GM12878 (cell line): ENCODE measurements at regions not wholly inside any gene's neighbourhood (a gene's known extent, or its start where the extent isn't known, plus 50 kb on each side); places are given as distances from the start of the nearest gene placed in this dataset.

Experiments used
- ATAC-seq: fragments of 200-7000 bp; cut with Tn5 transposase; 3 replicates; pipeline ENCODE4 v1.9.1; 2020; ENCODE audit warnings: mild to moderate bottlenecking, moderate library complexity
- BruUV-seq: library from RNA; stranded (reverse); fragments of 400-500 nt; replicated peaks from 2 replicates; lab custom pipeline; 2021; lab: Mats Ljungman, UMichigan
- CTCF ChIA-PET: fragments of 300-600 bp; sonication (Branson Sonifier 250); formaldehyde crosslinking; extraction: SDS; loops from one replicate; lab custom pipeline; 2021; ENCODE audit warnings: inconsistent platforms; lab: Yijun Ruan, JAX
- POLR2A ChIA-PET: fragments of 350-600 bp; formaldehyde crosslinking; extraction: SDS; loops from one replicate; lab custom pipeline; 2021; ENCODE audit warnings: inconsistent platforms; lab: Charles Lee
- RAD21 ChIA-PET: fragments of 300-600 bp; sonication (Branson Sonifier 250); formaldehyde crosslinking; loops from one replicate; lab custom pipeline; 2023; ENCODE audit warnings: antibody characterized with exemption; ENCODE audit not compliant: unreplicated experiment; lab: Charles Lee
- SMC1A ChIA-PET: fragments of 300-600 bp; sonication (Branson Sonifier 250); formaldehyde crosslinking; loops from one replicate; lab custom pipeline; 2023; ENCODE audit not compliant: unreplicated experiment, uncharacterized antibody; lab: Charles Lee
- DNase-seq: peaks from one replicate; pipeline ENCODE4 v3.0.0-alpha.2; 2011; ENCODE audit warnings: low read depth, low spot score
- FAIRE-seq: peaks from 3 replicates; lab custom pipeline; 2011; peaks lifted over from hg19 to GRCh38; lab: Jason Lieb, UNC
- H2AFZ ChIP-seq: 2 replicates; pipeline ENCODE4 v1.6.0; 2011; ENCODE audit warnings: low read depth, low read length, control low read depth; ENCODE audit not compliant: control insufficient read depth
- H3K27ac ChIP-seq: 2 replicates; pipeline ENCODE4 v1.5.1; 2011; ENCODE audit warnings: control low read depth; ENCODE audit not compliant: control insufficient read depth, insufficient read depth
- H3K27me3 ChIP-seq, 2 experiments: replicated peaks in 1 of 2; 2 replicates each; pipeline versions ENCODE4 v1.6.0 to v1.6.1; 2011; ENCODE audit warnings: low read length in 1 of 2; ENCODE audit not compliant: control insufficient read depth in 2 of 2, insufficient read depth in 2 of 2
- H3K36me3 ChIP-seq, 2 experiments: 2 replicates each; pipeline ENCODE4 v1.5.1; 2011; ENCODE audit warnings: low read length in 1 of 2; ENCODE audit not compliant: control insufficient read depth in 2 of 2, insufficient read depth in 2 of 2
- H3K4me1 ChIP-seq: 2 replicates; pipeline ENCODE4 v1.6.1; 2011; ENCODE audit warnings: mild to moderate bottlenecking, low read length, moderate library complexity, mixed read lengths; ENCODE audit not compliant: control insufficient read depth, insufficient read depth
- H3K4me2 ChIP-seq: 2 replicates; pipeline ENCODE4 v1.6.0; 2011; ENCODE audit warnings: control low read depth; ENCODE audit not compliant: control insufficient read depth, insufficient read depth
- H3K4me3 ChIP-seq: fragments of 200-600 bp; sonication (generic); 2 replicates; pipeline ENCODE4 v1.5.1; 2016
- H3K79me2 ChIP-seq: 2 replicates; pipeline ENCODE4 v1.6.0; 2011; ENCODE audit warnings: low read length; ENCODE audit not compliant: control insufficient read depth, insufficient read depth
- H3K9ac ChIP-seq: 2 replicates; pipeline ENCODE4 v1.8.0; 2011; ENCODE audit warnings: low read length, control low read depth, mixed read lengths; ENCODE audit not compliant: control insufficient read depth, insufficient read depth
- H3K9me3 ChIP-seq: replicated peaks from 3 replicates; pipeline ENCODE4 v1.5.1; 2011; ENCODE audit warnings: mild to moderate bottlenecking, low read length; ENCODE audit not compliant: control insufficient read depth, insufficient read depth
- H4K20me1 ChIP-seq: 2 replicates; pipeline ENCODE4 v1.6.0; 2011; ENCODE audit not compliant: control insufficient read depth, insufficient read depth
- IKZF2 ChIP-seq, 2 experiments: fragments of 450-650 bp; IDR thresholded peaks; 2 replicates each; pipeline ENCODE4 v1.6.1; 2017; ENCODE audit warnings: mild to moderate bottlenecking in 2 of 2, moderate library complexity in 2 of 2
- PAX5 ChIP-seq: IDR thresholded peaks from 2 replicates; pipeline ENCODE4 v1.6.1; 2011; ENCODE audit warnings: low read depth, low read length, borderline replicate concordance
- RELA ChIP-seq: fragments of 450-650 bp; IDR thresholded peaks from 2 replicates; pipeline ENCODE4 v1.8.0; 2014; ENCODE audit warnings: borderline replicate concordance; ENCODE audit not compliant: partially characterized antibody
- TAF1 ChIP-seq: IDR thresholded peaks from 2 replicates; pipeline ENCODE4 v1.6.1; 2011; ENCODE audit warnings: mild to moderate bottlenecking, low read depth, low read length, borderline replicate concordance
- ZBED1 ChIP-seq: IDR thresholded peaks from 2 replicates; pipeline ENCODE4 v1.6.1; 2016; ENCODE audit warnings: borderline replicate concordance
- ZNF207 ChIP-seq: fragments of 450-650 bp; IDR thresholded peaks from 2 replicates; pipeline ENCODE4 v1.6.1; 2014; ENCODE audit warnings: antibody characterized with exemption, mild to moderate bottlenecking, borderline replicate concordance
- ZNF24 ChIP-seq: fragments of 450-650 bp; IDR thresholded peaks from 2 replicates; pipeline ENCODE4 v1.6.1; 2017; ENCODE audit warnings: antibody characterized with exemption, mild to moderate bottlenecking
- WGBS: methylation state at CpG from one replicate; pipeline ENCODE4 v1.1.6; 2016; ENCODE audit warnings: low lambda C conversion rate; ENCODE audit not compliant: insufficient replicate concordance, insufficient coverage; ENCODE audit errors: missing lambda C conversion rate; 5-methylcytosine and 5-hydroxymethylcytosine counted together
- in situ Hi-C: fragments of 300-500 bp; cut with MboI; formaldehyde crosslinking; loops from 9 replicates; pipeline ENCODE4 v1.14.3; 2018; ENCODE audit warnings: mixed read lengths
- intact Hi-C: fragments of 100-400 bp; cut with micrococcal nuclease; formaldehyde crosslinking; loops from one replicate; pipeline ENCODE4 v1.14.2; 2022; ENCODE audit not compliant: unreplicated experiment

- no peak overlapping the region for H3K27ac ChIP-seq
- intact Hi-C loops: no loop called here
- H3K27me3 ChIP-seq: no peaks in the 10 kb centered on the region
- peaks cover 2% of the 10 kb centered on the region; the same call in 1 of the 3 replicates for H3K9me3 ChIP-seq
- SMC1A ChIA-PET: no interaction called here
- H3K9ac ChIP-seq: no peak overlapping the region
- H3K4me1 ChIP-seq: peaks cover 11% of the 10 kb centered on the region
- CTCF ChIA-PET: interaction anchor here (1.5 kb wide), 1 partner anchor 12 kb away, joined by 3 read pairs; no protein-coding TSS in a partner anchor
- no TSS peak for BruUV-seq
- no peaks in the 10 kb centered on the region for H3K79me2 ChIP-seq
- POLR2A ChIA-PET: no interaction called here
- no peak overlapping the region for H2AFZ ChIP-seq
- 57% methylated on average over 2 of the region's 2 CpGs for WGBS
- H3K36me3 ChIP-seq: no peaks in the 10 kb centered on the region
- RAD21 ChIA-PET: no interaction called here
- no peak for FAIRE-seq
- H3K4me2 ChIP-seq: no peak overlapping the region
- no peak for DNase-seq
- in situ Hi-C loops: no loop called here
- H3K4me3 ChIP-seq: no peak overlapping the region
- H4K20me1 ChIP-seq: no peaks in the 10 kb centered on the region
- TF ChIP-seq ZNF24 (no peak), ZBED1 (no peak), RELA (no peak), TAF1 (no peak)
- no peak for ATAC-seq
Observed at GRCh38 chr12:76138656-76139055, 54.2 kb upstream of the NAP1L1 start.

GRCh38 chr12:76137606-76138005 lies 53.1 kb upstream of the NAP1L1 start:
- H3K4me3 ChIP-seq: no peak overlapping the region
- no peak for ATAC-seq
- H3K79me2 ChIP-seq: no peaks in the 10 kb centered on the region
- BruUV-seq: no TSS peak
- H3K9me3 ChIP-seq: peaks cover 2% of the 10 kb centered on the region; the same call in 1 of the 3 replicates
- ChIA-PET RAD21 (no interaction called here), SMC1A (no interaction called here), POLR2A (no interaction called here), CTCF (no interaction called here)
- 69% methylated on average over 6 of the region's 6 CpGs for WGBS
- no peak overlapping the region for H3K4me2 ChIP-seq
- H4K20me1 ChIP-seq: no peaks in the 10 kb centered on the region
- FAIRE-seq: no peak
- peaks cover 4% of the 10 kb centered on the region for H3K4me1 ChIP-seq
- H3K9ac ChIP-seq: no peak overlapping the region
- H3K27ac ChIP-seq: no peak overlapping the region
- H2AFZ ChIP-seq: no peak overlapping the region
- in situ Hi-C loops: no loop called here
- H3K36me3 ChIP-seq: no peaks in the 10 kb centered on the region
- DNase-seq: no peak
- TF ChIP-seq IKZF2 (IDR thresholded peaks at IDR 0.05): no peak
- no peak for TF ChIP-seq ZNF207
- no peak for TF ChIP-seq PAX5
- intact Hi-C loops: no loop called here
- no peaks in the 10 kb centered on the region for H3K27me3 ChIP-seq
